ENCODE measurements at regions not wholly inside any gene's neighbourhood (a gene's known extent, or its start where the extent isn't known, plus 50 kb on each side); places are given as distances from the start of the nearest gene placed in this dataset.
A peak's percentile ranks its signal among the peaks of the same experiment; 100 is the strongest.

DNA sequence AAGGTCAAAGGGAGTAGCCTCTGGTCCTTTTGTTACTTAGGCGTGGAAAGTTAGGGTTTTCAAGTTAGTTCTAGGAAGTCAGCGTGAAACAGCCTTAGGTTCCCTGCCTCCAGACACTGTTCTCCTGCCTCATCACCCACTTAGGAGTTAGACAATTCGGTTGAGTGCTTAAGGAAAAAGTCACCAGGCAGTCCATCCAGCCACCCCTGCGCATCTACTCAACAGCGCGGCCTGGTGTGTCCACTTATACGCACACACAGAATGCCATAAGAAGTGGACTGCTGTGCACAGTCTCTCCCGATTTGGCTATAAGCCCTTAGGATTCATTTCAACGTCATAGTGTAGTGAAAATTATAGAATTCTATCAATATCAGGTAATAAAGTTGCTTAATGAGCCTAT lies 470.8 kb upstream of the TNP1 start:
- Histone ChIP-seq H3K4me3 (ENCODE audit: insufficient read depth, low read depth, low read length) (no peak overlapping the region), H2AFZ (ENCODE audit: low read depth, low read length) (no peak overlapping the region), H3K9me3 (ENCODE audit: insufficient read depth, low read depth, low read length) (no peaks in the 10 kb centered on the region), H3K27ac (ENCODE audit: low read depth, low read length) (peak overlapping the region; percentile 16), H3K4me1 (ENCODE audit: insufficient read depth, low read length) (peaks cover 23% of the 10 kb centered on the region), H3K36me3 (ENCODE audit: insufficient read depth, low read length) (no peaks in the 10 kb centered on the region), H3K27me3 (ENCODE audit: insufficient read depth, low read length) (no peaks in the 10 kb centered on the region), H3K9ac (ENCODE audit: low read length) (no peak overlapping the region), H4K20me1 (ENCODE audit: insufficient read depth, low read length) (no peaks in the 10 kb centered on the region), H3K79me2 (ENCODE audit: insufficient read depth, low read length) (no peaks in the 10 kb centered on the region), H3K4me2 (ENCODE audit: low read length) (no peak overlapping the region)
- no peak for FAIRE-seq
- DNase-seq (ENCODE audit: low read depth): no peak
- H3K9me3 Mint-ChIP-seq (ENCODE audit: unreplicated experiment): peaks cover 1% of the 10 kb centered on the region
- H3K27me3 Mint-ChIP-seq (ENCODE audit: low read depth, unreplicated experiment): no peaks in the 10 kb centered on the region
- TF ChIP-seq, protein P1, sequence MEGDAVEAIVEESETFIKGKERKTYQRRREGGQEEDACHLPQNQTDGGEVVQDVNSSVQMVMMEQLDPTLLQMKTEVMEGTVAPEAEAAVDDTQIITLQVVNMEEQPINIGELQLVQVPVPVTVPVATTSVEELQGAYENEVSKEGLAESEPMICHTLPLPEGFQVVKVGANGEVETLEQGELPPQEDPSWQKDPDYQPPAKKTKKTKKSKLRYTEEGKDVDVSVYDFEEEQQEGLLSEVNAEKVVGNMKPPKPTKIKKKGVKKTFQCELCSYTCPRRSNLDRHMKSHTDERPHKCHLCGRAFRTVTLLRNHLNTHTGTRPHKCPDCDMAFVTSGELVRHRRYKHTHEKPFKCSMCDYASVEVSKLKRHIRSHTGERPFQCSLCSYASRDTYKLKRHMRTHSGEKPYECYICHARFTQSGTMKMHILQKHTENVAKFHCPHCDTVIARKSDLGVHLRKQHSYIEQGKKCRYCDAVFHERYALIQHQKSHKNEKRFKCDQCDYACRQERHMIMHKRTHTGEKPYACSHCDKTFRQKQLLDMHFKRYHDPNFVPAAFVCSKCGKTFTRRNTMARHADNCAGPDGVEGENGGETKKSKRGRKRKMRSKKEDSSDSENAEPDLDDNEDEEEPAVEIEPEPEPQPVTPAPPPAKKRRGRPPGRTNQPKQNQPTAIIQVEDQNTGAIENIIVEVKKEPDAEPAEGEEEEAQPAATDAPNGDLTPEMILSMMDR (IDR thresholded peaks at IDR 0.05; ENCODE audit: insufficient read depth, low read depth, low read length): no peak
- no peak for TF ChIP-seq EZH2 (IDR thresholded peaks at IDR 0.05; ENCODE audit: insufficient read depth, low read length)
- H3K36me3 Mint-ChIP-seq (ENCODE audit: low read depth, unreplicated experiment): no peaks in the 10 kb centered on the region
- no peak overlapping the region for H3K4me3 Mint-ChIP-seq (ENCODE audit: unreplicated experiment)
- no peak overlapping the region for H3K27ac Mint-ChIP-seq (ENCODE audit: unreplicated experiment)
- H3K4me1 Mint-ChIP-seq (ENCODE audit: low read depth, unreplicated experiment): peaks cover 22% of the 10 kb centered on the region

DNA sequence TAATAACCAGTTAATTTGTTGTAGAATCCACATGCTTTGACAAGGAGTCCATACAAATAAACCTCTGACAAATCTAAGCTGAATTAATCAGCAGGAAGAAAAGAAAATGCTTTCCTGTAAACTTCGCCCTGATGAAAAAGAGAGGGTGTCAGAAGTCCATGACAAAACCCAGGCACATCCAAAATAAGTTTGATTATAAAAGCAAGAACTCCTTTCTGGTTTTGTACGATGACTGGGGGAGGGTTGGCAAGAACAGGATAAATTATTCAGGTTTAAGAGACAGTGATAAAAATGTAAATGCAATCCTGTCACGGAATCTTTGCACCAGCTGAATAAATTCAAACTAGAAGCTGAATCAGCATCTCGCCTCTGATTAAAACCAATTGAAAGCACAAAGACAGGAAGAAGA lies 469.2 kb upstream of the TNP1 start:
- FAIRE-seq (no peak), DNase-seq (ENCODE audit: low read depth) (peak; percentile 87)
- H3K4me1 Mint-ChIP-seq (ENCODE audit: low read depth, unreplicated experiment): peaks cover 19% of the 10 kb centered on the region

DNA sequence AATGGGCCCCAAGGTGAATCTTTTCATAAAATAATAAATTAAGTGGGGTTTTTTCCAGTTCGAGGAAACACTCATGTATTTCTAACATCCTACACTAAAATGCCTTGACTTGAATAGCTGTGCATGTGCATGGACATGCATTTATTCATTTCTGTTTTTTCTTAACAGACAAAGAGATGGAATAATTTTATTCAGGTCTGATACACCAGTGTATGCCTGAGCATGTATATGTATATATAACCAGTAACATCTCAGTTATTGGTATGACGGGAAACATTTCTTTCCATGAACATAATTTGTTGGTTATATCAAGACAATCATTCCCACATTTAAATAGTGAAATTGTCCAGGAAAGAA lies 468.7 kb upstream of the TNP1 start:
- Histone ChIP-seq H3K4me3 (ENCODE audit: insufficient read depth, low read depth, low read length) (no peak overlapping the region), H2AFZ (ENCODE audit: low read depth, low read length) (no peak overlapping the region), H3K9me3 (ENCODE audit: insufficient read depth, low read depth, low read length) (no peaks in the 10 kb centered on the region), H3K79me2 (ENCODE audit: insufficient read depth, low read length) (no peaks in the 10 kb centered on the region), H3K4me1 (ENCODE audit: insufficient read depth, low read length) (peaks cover 23% of the 10 kb centered on the region), H3K4me2 (ENCODE audit: low read length) (peak overlapping the region; percentile 42), H3K27ac (ENCODE audit: low read depth, low read length) (peak overlapping the region; percentile 21), H3K36me3 (ENCODE audit: insufficient read depth, low read length) (no peaks in the 10 kb centered on the region), H3K9ac (ENCODE audit: low read length) (no peak overlapping the region), H4K20me1 (ENCODE audit: insufficient read depth, low read length) (no peaks in the 10 kb centered on the region), H3K27me3 (ENCODE audit: insufficient read depth, low read length) (no peaks in the 10 kb centered on the region)
- DNase-seq (ENCODE audit: low read depth) (no peak), FAIRE-seq (no peak)
- Mint-ChIP-seq H3K9me3 (ENCODE audit: unreplicated experiment) (peaks cover 3% of the 10 kb centered on the region), H3K27me3 (ENCODE audit: low read depth, unreplicated experiment) (no peaks in the 10 kb centered on the region), H3K27ac (ENCODE audit: unreplicated experiment) (no peak overlapping the region), H3K4me3 (ENCODE audit: unreplicated experiment) (no peak overlapping the region), H3K36me3 (ENCODE audit: low read depth, unreplicated experiment) (peaks cover 6% of the 10 kb centered on the region), H3K4me1 (ENCODE audit: low read depth, unreplicated experiment) (peaks cover 19% of the 10 kb centered on the region)
- TF ChIP-seq, protein P1 (IDR thresholded peaks at IDR 0.05; ENCODE audit: insufficient read depth, low read depth, low read length): no peak
- no peak for TF ChIP-seq EZH2 (IDR thresholded peaks at IDR 0.05; ENCODE audit: insufficient read depth, low read length)

More for the DNA sequence above, 469.2 kb upstream of the TNP1 start:
- H3K9me3 ChIP-seq (ENCODE audit: insufficient read depth, low read depth, low read length): no peaks in the 10 kb centered on the region
- no peak for TF ChIP-seq EZH2 (IDR thresholded peaks at IDR 0.05; ENCODE audit: insufficient read depth, low read length)
- TF ChIP-seq, protein P1 (IDR thresholded peaks at IDR 0.05; ENCODE audit: insufficient read depth, low read depth, low read length): no peak
- peak overlapping the region; percentile 21 for H3K27ac ChIP-seq (ENCODE audit: low read depth, low read length)
- no peaks in the 10 kb centered on the region for H4K20me1 ChIP-seq (ENCODE audit: insufficient read depth, low read length)
- peaks cover 3% of the 10 kb centered on the region for H3K36me3 Mint-ChIP-seq (ENCODE audit: low read depth, unreplicated experiment)
- H3K4me3 ChIP-seq (ENCODE audit: insufficient read depth, low read depth, low read length): no peak overlapping the region
- no peaks in the 10 kb centered on the region for H3K27me3 ChIP-seq (ENCODE audit: insufficient read depth, low read length)
- H3K79me2 ChIP-seq (ENCODE audit: insufficient read depth, low read length): no peaks in the 10 kb centered on the region
- H3K9ac ChIP-seq (ENCODE audit: low read length): no peak overlapping the region
- no peaks in the 10 kb centered on the region for H3K36me3 ChIP-seq (ENCODE audit: insufficient read depth, low read length)
- H3K27ac Mint-ChIP-seq (ENCODE audit: unreplicated experiment): no peak overlapping the region
- H3K4me3 Mint-ChIP-seq (ENCODE audit: unreplicated experiment): no peak overlapping the region
- no peak overlapping the region for H2AFZ ChIP-seq (ENCODE audit: low read depth, low read length)
- peak overlapping the region; percentile 42 for H3K4me2 ChIP-seq (ENCODE audit: low read length)
- peaks cover 23% of the 10 kb centered on the region for H3K4me1 ChIP-seq (ENCODE audit: insufficient read depth, low read length)
- H3K9me3 Mint-ChIP-seq (ENCODE audit: unreplicated experiment): peaks cover 3% of the 10 kb centered on the region
- H3K27me3 Mint-ChIP-seq (ENCODE audit: low read depth, unreplicated experiment): no peaks in the 10 kb centered on the region
